Stimulated activated CD4-positive, alpha-beta T cell treated with anti-CD3 and anti-CD28 coated beads, Interleukin-12 subunit alpha, Interleukin-12 subunit beta, amount 100 ng/mL, for 4 hours (primary cell): ENCODE measurements at regions not wholly inside any gene's neighbourhood (a gene's known extent, or its start where the extent isn't known, plus 50 kb on each side); places are given as distances from the start of the nearest gene placed in this dataset.
"Not testable (repeated sequence)": the region's sequence is repeated elsewhere in the genome, so short reads cannot be mapped to it uniquely, and the experiment has no call there.

Experiments
- DNase-seq: peaks from one replicate; pipeline ENCODE4 v3.0.0-alpha.2; 2020

DNA sequence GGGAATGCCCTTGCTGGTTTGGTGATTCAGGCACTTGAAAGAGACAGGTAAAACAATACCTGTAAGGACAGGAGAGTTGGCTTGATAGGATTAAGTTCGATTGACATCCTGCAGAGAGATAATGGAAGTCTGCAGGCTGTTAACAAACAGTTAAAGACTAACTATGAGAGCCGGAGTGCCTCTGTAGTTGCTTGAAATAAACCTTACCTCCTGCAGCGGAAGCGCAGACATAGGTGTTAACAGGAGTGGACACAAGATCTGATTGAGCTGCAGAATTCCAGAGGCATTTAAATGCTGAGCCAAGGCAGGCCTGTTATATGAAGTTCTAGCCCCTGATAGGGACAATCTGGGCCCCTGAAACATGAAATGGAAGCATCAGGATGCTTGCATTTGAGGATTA, 416.7 kb upstream of the MAOA start:
- no peak for DNase-seq

DNA sequence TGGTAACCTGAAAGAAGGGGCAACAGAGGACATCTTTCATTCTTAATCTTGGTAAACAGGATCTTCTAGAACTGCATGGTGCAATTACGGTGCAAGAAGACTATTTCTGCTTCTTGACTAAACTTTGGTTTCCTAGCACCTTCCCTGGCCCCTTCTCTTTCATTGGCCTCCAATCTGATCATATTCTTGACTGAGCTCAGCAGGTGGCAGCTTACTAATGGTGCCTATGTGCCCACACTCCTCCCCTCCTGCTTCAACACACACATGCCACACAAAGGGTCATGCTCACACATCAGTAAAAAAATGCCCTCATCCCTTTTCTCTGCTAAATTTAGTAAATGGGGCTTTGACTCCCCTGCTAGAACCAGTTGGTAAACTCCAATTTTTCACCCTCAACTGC, 400.5 kb upstream of the MAOA start:
- no peak for DNase-seq

DNA sequence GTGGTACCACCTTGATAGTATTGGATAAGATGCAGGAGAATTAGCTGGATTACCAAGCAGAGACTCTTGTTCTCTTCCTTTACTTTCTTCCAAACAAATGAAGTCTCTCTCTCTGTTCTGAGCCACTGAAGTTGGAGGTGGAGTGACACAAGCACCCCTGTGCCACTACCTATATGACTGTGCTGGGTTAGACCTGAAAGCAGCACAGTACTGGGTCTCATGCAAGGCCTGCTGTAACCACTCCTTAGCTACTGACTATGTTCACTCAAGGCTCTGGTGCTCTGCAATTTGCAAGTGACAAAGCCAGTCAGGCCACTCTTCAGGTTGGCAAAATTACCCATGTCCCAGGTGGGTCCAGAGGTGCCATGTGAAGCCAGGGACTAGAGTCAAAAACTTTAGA, 389.6 kb upstream of the MAOA start:
- DNase-seq: no peak

DNA sequence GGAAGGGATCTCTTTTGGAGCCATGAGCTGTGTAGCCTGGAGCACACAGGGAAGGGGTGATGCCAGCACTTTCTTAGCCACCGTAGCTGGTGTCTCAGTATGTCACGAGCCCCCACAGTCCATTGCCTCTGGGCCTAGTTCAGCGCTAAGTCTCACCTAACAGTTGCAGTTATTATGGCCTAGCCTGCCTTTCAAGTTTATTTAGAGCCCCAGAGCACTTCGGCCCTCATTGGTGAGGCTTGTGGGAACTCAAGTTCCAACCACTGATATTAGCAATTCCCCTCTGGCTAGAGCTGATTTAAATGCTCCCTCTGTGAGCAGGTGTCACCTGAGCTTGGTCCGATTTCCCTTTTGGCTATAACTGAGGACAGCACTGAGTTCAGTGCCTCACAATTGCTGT, 388.4 kb upstream of the MAOA start:
- no peak for DNase-seq

DNA sequence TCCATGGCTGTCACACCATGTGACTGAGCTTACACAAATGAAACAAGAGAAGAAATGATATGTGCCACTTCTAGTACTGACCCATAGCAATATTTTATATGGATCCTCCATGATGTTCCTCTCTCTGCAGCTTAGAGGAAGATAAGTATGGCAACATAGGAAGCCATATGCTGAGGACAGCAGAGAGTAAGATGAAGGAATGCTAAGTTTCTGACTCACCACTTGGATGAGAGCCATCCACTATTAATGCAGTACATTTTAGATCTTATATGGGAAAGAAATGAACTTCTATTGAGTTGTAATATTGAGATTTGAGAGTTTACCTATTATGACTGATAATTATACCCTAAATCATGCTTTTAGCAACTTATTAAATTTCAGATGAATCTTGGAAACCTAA, 386.9 kb upstream of the MAOA start:
- no peak for DNase-seq

DNA sequence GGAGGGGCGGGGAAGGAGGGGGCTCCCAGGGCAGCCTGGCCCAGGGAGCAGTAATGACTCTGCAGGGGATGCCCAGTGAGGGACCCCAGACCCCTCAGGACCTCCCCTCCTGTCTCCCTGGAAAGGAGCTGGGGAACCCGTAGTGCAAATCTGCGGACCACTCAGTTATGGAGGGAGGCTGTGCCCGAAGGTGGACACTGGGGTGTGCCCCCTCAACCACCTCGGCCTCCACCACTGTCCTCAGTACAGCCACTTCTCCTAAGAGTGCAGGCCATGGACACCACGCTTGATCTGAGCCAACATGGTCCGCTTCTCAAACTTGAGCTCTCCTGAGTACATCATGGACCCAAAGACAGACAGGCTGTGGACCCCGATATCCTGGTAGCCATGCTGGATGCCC, 378.2 kb upstream of the MAOA start:
- no peak for DNase-seq

DNA sequence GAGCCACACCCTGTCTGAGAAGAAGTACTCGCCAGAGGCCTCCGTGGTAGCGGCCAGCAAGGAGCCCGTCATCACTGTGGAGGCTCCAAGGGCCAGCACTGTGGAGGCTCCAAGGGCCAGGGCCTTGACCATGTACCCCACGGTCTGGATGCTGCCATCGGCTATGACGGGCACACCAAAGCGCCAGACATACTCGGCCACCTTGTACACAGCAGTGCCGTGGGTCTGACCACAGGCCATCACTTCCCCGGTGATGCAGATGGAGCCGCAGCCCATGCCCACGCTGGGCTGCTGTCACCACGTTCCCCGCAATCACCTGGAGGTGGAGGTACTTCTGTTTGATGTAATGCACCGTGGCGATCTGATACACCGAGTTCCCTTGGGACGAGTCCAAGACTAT, 377.7 kb upstream of the MAOA start:
- DNase-seq: no peak

DNA sequence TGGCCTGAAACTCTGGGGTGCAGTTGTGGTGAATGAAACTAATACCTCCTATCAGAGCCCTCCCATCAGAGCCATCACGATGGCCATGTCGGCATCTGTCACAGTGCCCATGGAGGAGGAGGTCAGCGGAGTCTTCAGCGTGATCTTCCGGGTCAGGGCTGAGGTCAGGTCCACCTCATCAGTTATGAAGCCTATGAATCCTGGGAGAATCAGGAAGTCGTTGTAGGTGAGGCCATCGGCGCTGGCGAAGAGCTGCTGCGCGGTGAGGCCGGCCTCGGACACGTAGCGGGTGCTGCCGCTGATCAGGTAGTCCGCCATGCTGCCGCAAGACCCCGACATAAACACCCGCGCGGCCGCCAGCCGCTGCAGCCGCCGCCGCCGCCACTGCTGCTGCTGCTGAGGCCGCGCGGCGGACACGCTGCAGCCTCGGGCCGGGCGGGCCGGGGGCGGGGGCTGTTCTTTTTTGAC, 376.7 kb upstream of the MAOA start:
- no peak for DNase-seq

DNA sequence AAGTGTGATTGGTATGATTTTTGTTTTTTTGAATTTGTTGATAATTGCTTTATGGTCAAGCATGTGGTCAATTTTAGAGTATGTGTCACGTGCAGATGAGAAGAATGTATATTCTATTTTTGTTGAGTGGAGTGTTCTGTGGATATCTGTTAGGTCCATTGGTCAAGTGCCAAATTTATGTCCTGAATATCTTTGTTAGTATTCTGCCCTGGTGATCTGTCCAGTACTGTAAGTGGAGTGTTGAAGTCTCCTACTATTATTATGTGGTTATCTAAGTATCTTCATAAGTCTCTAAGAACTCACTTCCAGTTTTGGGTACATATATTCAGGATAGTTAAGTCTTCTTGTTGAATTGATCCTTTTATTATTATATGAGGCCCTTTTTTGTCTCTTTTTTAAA, 372.9 kb upstream of the MAOA start:
- no peak for DNase-seq

DNA sequence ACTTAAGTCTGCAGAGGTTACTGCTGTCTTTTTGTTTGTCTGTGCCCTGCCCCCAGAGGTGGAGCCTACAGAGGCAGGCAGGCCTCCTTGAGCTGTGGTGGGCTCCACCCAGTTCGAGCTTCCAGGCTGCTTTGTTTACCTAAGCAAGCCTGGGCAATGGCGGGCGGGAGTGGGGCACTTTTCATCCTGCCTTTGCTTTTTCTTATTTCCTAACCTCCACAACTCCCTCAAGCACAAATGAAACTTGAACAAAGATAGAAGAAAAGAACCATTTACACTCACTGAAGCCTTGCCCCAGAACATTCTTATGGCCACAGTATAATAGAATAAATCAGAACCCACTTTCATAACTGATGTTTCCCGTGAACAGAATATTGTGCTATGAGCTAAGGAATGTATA, 344.5 kb upstream of the MAOA start:
- DNase-seq: not testable (repeated sequence)

DNA sequence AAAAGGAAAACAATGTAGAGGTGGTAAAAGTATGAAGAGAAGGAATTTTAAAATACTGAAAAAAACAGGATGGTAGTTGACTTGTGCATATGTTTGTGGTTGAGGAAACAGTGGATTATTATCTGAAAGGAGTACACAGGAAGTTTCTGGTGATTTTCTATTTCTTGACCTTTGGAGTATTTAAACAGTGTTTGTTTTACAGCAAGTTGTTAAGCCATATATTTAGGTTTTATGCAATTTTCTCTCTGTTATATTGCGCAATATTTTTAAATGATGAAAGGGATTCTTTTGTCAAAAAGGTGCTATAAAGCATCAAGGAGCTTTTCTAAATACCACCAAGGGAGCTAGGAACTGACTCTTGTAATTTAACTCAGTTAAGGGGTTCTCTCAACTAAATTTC, 343.1 kb upstream of the MAOA start:
- no peak for DNase-seq

DNA sequence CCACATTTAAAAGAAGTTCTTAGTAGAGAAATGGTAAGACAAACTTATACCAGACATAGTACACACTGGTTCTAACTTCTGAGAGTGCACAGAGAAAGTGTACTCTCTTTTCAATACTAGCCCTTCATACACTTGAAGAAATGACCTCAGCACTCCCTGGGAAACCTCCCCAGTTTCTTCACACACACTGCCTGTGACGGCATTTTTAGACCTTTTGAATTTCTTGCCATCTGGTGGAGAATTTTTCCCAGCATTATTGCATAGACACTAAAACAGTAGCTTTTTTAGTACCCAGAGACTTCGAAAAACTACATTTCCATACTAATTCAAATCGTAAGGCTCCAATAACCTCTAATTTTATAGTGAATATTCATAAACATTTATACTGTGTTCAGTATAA, 341.6 kb upstream of the MAOA start:
- no peak for DNase-seq

DNA sequence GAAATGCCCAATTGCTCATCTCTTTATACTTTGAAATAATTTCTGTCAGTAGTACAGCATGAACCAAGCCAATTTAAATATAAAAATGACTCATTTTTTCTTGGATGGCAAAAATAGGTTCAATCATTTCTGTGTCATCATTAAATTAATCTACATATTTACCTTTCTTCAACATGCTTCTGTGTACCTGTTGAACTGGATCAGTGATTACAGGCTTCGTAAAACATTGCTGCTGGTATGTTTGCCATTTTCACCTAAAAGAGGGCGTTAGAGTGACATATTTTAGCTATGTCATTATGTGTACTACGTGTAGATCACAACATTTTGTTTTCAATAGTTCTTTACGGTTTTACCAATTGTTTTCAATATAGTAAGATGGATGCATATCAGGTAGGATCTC, 340.5 kb upstream of the MAOA start:
- DNase-seq: no peak

DNA sequence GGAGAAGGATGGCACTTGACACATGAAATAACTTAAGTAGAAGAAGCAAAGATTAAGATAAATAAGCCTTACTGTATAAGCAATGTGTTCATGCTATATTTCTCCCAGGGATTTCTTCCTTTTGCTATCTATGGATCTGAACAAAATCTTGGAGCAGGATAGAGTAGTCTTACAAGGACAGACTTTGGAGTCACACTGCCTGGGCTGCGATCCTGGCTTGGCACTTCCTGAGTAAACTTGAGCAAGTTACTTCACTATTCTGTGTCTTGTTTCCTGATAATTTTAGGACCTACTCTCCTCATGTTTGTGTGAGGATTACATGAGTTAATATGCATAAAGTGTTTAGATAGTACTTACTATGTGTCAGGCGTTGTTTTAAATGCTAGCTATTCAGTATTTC, 340.0 kb upstream of the MAOA start:
- no peak for DNase-seq

DNA sequence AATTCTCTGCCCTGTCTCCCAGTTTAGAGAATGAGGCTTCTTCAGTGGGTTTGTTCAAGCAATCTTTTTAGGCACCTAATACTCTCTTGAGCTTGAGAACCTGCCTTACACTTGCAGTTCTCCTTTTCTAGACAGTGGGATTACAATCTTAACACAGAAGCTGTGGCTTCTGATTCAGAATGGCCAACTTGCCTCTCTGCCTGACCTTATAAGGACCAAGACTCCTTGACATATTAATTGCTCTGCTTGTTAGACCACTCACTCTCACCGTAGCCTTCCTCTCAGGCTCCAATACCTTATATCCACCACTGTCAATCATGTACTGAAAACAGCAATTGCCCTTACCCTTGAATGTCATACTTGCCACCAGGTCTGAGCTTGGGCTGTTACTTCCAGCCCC, 338.7 kb upstream of the MAOA start:
- no peak for DNase-seq

DNA sequence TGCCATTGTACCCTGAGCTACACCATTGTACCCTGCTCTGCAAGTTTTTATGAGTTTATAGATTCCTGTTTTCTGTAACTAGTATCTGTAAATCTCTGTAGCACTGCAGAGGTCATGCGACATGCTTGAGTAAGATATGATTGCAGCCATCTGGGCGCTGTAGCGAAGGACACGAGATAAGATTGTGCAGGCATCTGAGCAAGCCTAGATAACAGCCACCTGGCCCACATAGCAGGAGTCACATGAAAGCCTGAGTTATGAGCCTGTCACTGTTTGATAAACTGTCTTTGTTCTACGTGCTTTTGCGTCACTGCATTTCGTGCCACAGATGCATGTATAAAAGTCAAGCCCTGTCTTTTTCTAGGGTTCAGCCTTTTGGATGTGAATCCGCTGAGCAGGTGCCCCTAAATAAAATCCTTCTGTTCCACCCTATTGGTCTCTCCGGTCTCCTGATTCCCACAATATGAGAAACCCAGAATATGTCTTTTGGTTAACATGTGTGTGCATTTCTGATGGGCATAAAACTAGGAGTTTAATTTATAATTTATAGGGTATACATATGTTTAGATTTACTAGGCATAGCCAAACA, 327.6 kb upstream of the MAOA start:
- DNase-seq: no peak

DNA sequence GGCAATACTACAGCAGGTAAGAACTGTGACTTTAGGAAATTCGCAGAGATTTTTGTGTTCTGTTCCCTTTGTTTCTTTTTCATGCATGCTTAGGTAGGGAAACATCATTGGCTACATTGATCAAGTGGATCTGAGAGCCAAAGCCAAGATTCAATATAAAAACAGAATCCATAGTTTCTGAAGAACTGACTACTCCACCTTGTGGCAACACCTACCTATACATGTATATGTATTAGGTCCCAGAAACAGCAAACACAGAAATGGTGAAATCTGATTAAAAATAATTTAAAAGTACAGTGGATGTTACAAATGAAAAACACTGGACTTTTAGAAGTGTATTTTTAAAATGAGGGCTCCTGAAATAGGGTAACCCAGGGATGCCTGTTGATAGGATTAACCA, 322.6 kb upstream of the MAOA start:
- no peak for DNase-seq

DNA sequence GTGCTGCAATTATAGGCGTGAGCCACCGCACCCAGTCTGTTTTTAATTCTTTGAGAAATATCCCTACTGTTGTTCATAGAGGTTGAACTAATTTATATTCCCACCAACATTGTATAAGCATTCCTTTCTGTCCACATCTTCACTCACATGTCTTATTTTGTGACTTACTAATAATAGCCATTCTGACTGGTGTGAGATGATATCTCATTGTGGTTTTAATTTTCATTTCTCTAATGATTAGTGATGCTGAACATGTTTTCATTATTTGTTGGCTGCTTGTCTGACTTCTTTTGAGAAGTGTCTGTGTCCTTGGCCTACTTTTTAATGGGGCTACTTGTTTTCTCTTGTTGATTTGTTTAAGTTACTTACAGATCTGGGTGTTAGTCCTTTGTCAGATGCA, 310.9 kb upstream of the MAOA start:
- no peak for DNase-seq

DNA sequence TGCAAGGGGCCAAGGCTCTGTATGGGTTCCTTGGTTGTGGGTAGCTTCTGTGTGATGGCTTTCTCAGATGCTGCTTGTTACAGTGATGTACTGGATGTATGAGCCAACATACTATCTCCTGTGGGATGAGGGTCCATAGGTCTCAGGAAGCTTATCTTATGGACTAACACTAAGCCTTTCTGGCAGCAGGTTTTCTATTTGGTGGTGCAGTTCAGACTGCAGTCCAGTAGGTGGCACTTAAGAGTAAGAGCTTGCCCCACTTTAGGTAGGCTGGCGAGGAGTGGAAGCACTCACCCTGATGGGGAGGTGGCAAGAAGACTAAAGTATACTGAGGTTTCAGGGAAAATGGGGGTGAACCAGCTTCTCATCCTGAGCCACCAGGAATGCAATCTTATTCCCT, 306.7 kb upstream of the MAOA start:
- DNase-seq: peak; percentile 11

DNA sequence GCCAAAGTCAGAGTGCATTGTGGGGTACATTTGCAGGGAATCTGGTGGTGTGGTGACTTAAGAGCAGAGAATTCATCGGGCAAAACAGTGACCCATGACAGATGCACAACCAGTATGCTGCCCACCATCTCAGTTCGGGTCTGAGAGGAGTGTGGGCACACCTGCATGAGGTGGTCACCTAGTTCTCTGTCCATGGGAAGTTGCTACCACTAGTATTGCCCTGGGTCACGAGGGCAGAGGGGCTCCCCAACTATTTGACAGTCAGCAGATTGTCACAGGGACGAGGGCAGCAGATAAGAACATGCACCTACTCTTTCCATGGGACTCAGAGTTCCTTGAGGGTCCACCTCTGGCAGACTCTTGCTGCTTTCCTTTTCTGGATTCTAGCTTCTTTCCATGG, 305.2 kb upstream of the MAOA start:
- DNase-seq: no peak

DNA sequence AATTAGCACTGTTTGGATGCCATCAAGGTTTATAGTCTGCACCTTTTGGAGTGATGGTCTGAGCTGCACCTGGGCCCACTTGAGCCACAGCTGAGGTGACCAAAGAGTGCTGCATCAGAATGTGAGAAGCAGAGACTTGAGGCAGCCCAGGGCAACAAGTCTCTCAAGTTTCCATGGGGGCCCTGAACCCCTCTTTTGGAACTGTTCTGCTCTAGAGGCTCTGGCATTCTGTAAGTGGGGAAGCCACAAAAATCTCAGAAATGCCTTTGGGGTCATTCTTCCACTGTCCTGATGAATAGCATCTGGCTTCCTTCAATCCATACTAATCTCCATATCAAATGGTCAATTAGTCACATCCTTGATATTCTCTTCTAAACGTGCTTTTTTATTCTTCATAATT, 298.4 kb upstream of the MAOA start:
- DNase-seq: no peak

DNA sequence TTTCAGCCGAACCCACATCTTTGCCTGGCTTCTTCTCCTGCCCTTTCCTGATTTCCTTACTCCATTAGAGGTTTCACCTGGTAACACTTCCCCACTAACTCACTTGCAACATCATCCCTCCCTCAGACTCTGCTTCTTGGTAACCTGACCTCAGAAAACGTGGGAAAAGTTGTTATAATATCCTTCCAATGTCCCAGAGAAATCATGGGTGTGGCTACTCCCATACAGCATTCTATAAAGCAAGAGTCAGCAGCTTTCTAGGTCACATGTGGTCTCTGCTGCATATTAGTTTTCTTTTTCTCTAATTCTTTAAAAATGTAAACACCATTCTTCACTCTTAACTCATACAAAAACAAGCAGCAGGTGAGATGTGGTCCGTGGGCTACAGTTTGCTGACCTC, 283.1 kb upstream of the MAOA start:
- no peak for DNase-seq

DNA sequence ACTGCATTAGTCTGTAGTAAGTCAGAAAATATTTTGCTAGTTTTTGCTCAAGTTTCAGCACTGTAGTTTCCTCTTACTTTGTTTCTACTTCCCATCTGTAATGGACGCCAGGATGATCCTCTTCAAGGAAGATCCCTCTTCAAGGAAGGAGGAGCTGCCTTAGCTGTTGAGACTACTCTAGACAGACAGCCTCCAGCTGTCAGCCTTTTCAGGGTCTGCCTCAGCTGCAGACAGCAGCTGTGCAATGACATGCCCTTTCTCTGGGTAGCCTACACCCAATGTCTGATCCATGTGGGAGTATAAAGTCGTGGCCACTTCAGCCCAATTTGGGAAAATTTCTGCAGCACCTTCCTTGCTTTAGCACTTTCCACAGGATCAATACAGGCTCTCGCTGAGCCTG, 281.0 kb upstream of the MAOA start:
- DNase-seq: no peak

DNA sequence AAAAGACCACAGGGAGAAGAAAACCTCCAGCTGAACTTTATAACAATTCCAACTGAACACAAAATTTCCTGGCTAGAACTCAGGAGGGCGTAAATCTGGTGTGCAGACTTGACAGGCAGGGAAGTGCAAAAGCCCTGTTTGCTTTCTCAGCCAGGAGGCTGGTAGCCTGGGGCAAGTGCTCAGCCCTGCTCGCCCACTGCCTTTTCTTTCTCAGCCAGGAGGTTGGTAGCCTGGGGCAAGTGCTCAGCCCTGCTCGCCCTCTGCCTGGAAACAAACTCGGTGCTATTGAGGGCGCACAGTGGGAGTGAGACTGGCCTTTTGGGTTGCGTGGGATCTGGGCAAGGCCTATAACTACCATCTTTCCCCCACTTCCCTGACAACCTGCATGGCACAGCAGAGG, 275.4 kb upstream of the MAOA start:
- no peak for DNase-seq

DNA sequence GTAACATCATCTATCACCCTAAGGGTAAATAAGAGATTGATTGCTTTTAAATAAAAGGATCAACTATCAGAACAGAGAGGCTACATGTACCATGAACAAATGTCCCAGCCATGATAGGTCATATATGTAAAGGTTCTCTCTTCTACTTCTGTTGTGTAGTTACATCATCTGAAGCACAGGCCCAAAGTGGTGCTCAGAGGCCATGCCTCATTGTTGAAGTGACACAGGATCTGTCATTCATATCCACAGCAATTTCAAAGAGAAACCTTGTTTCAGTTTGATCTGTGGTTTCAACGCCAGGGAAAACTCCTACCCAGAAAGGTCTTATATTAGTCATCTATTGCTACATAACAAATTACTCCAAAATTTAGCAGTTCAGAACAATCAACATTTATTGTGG, 269.2 kb upstream of the MAOA start:
- DNase-seq: no peak

DNA sequence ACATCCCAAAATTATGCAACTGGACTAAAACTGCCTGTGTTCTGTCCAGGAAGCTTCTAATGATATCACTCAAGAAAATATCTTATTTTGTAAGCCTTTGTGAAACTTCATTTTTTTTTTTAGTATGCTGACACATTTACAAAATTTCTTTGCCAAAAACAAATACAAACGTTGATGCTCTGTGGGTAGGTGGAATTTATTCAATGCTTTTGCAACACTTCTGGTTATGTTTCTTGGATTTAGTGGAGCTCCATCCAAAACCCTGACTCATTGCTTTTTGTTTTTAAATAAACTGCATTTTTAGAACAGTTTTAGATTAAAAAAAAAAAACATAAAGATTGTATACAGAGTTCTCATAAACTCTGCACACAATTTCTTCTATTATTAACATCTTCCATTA, 250.9 kb upstream of the MAOA start:
- DNase-seq: no peak
